ENCODE measurements at regions not wholly inside any gene's neighbourhood (a gene's known extent, or its start where the extent isn't known, plus 50 kb on each side); places are given as distances from the start of the nearest gene placed in this dataset.

DNA sequence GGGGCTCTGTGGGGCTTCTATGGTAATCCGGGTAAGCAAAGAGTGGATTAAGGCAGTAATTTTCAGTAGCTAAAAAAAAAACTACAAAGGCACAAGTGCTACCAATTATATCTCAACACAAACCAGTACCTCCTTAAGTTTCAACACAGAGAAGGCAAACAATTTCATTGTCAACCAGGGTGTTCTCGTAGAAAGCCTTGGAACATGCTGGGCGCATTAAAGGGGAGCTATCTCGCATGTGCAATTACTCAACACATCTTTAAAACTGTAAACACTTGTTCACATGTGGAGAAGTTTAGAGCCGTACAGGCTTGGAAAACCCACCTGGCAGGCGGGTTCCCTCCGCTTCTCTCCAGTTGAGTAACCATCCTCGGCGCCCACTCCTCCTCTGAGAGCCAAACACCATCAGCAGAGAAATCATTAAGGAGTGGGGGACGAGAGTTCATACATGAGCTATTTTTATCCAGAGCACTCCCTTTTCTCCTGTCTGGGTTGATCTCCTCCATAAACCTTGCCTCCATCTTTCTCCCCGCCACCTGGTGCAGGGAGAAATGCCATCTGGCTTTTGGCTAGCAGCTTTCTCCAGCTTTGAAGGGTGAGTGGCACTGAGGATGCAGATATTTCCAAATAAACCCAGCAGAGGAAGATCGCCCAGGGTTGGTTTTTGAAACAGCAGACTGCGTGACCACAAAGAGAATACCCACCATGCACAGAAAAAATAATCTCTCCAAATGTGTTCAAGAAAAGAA is 287.1 kb downstream of the WDR11 start:
- Histone ChIP-seq H3K27me3 (ENCODE audit: insufficient read depth) (no peaks in the 10 kb centered on the region), H3K36me3 (replicated peaks in 1 of 2; ENCODE audit: control insufficient read depth in 1 of 2, insufficient read depth in 2 of 2, low read length in 1 of 2) (no peaks in the 10 kb centered on the region), H3K9me3 (no peaks in the 10 kb centered on the region; the same call in 1 of the 2 replicates), H3K79me2 (ENCODE audit: insufficient read depth) (no peaks in the 10 kb centered on the region), H3K27ac (ENCODE audit: low read depth in 2 of 2, low read length in 1 of 2) (no peak overlapping the region), H3K4me2 (no peak overlapping the region), H3F3A (replicated peaks; ENCODE audit: insufficient read depth) (no peaks in the 10 kb centered on the region), H3K4me3 (ENCODE audit: low read depth in 2 of 2, low read length in 1 of 2) (no peak overlapping the region), H3K9me2 (no peaks in the 10 kb centered on the region), H3K4me1 (ENCODE audit: control insufficient read depth in 1 of 2, insufficient read depth in 2 of 2, low read depth in 1 of 2, low read length in 1 of 2) (no peaks in the 10 kb centered on the region), H3K9ac (no peak overlapping the region), H2AFZ (ENCODE audit: low read depth) (no peak overlapping the region), H4K20me1 (ENCODE audit: insufficient read depth) (no peaks in the 10 kb centered on the region)
- 29% methylated on average over 13 of the region's 13 CpGs for WGBS (ENCODE audit: low lambda C conversion rate)
- no peak for DNase-seq
- CTCF ChIA-PET, result interaction anchor here (1.6 kb wide), 1 partner anchor 686 kb away, joined by 3 read pairs; no protein-coding TSS in a partner anchor
- no peak for TF ChIP-seq RFX5 (IDR thresholded peaks at IDR 0.05; ENCODE audit: low read length)
- no peak for TF ChIP-seq GATA2 (CRISPR knock-in tag; IDR thresholded peaks at IDR 0.05)
- TF ChIP-seq, protein P1, sequence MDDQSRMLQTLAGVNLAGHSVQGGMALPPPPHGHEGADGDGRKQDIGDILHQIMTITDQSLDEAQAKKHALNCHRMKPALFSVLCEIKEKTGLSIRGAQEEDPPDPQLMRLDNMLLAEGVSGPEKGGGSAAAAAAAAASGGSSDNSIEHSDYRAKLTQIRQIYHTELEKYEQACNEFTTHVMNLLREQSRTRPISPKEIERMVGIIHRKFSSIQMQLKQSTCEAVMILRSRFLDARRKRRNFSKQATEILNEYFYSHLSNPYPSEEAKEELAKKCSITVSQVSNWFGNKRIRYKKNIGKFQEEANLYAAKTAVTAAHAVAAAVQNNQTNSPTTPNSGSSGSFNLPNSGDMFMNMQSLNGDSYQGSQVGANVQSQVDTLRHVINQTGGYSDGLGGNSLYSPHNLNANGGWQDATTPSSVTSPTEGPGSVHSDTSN (IDR thresholded peaks at IDR 0.05), result no peak
- no peak for TF ChIP-seq RCOR1 (IDR thresholded peaks at IDR 0.05; ENCODE audit: low read length)
- no peak for TF ChIP-seq NFIC (IDR thresholded peaks at IDR 0.05; ENCODE audit: borderline replicate concordance)
- TF ChIP-seq MEF2A (IDR thresholded peaks at IDR 0.05; ENCODE audit: borderline replicate concordance, low read depth), result no peak
- no peak for TF ChIP-seq FOXM1 (IDR thresholded peaks at IDR 0.05; ENCODE audit: low read depth)
- TF ChIP-seq, protein P2, sequence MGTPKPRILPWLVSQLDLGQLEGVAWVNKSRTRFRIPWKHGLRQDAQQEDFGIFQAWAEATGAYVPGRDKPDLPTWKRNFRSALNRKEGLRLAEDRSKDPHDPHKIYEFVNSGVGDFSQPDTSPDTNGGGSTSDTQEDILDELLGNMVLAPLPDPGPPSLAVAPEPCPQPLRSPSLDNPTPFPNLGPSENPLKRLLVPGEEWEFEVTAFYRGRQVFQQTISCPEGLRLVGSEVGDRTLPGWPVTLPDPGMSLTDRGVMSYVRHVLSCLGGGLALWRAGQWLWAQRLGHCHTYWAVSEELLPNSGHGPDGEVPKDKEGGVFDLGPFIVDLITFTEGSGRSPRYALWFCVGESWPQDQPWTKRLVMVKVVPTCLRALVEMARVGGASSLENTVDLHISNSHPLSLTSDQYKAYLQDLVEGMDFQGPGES (IDR thresholded peaks at IDR 0.05; ENCODE audit: low read depth, low read length), result no peak
- no peak for TF ChIP-seq NRF1 (IDR thresholded peaks at IDR 0.05; ENCODE audit: low read depth, low read length)
- no peak for TF ChIP-seq EP300 (IDR thresholded peaks at IDR 0.05; ENCODE audit: borderline replicate concordance in 1 of 2, low read depth in 1 of 2, low read length in 1 of 2)
- no peak for TF ChIP-seq GABPA (IDR thresholded peaks at IDR 0.05; ENCODE audit: low read depth)
- TF ChIP-seq, protein P3, sequence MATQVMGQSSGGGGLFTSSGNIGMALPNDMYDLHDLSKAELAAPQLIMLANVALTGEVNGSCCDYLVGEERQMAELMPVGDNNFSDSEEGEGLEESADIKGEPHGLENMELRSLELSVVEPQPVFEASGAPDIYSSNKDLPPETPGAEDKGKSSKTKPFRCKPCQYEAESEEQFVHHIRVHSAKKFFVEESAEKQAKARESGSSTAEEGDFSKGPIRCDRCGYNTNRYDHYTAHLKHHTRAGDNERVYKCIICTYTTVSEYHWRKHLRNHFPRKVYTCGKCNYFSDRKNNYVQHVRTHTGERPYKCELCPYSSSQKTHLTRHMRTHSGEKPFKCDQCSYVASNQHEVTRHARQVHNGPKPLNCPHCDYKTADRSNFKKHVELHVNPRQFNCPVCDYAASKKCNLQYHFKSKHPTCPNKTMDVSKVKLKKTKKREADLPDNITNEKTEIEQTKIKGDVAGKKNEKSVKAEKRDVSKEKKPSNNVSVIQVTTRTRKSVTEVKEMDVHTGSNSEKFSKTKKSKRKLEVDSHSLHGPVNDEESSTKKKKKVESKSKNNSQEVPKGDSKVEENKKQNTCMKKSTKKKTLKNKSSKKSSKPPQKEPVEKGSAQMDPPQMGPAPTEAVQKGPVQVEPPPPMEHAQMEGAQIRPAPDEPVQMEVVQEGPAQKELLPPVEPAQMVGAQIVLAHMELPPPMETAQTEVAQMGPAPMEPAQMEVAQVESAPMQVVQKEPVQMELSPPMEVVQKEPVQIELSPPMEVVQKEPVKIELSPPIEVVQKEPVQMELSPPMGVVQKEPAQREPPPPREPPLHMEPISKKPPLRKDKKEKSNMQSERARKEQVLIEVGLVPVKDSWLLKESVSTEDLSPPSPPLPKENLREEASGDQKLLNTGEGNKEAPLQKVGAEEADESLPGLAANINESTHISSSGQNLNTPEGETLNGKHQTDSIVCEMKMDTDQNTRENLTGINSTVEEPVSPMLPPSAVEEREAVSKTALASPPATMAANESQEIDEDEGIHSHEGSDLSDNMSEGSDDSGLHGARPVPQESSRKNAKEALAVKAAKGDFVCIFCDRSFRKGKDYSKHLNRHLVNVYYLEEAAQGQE (IDR thresholded peaks at IDR 0.05; ENCODE audit: low read depth, low read length), result no peak
- no peak for TF ChIP-seq POLR2AphosphoS5 (IDR thresholded peaks at IDR 0.05; ENCODE audit: low read depth, low read length)
- TF ChIP-seq, protein P4, sequence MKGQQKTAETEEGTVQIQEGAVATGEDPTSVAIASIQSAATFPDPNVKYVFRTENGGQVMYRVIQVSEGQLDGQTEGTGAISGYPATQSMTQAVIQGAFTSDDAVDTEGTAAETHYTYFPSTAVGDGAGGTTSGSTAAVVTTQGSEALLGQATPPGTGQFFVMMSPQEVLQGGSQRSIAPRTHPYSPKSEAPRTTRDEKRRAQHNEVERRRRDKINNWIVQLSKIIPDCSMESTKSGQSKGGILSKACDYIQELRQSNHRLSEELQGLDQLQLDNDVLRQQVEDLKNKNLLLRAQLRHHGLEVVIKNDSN (IDR thresholded peaks at IDR 0.05; ENCODE audit: borderline replicate concordance, low read depth), result no peak
- TF ChIP-seq RAD21 (IDR thresholded peaks at IDR 0.05; ENCODE audit: low read length), result no peak
- no peak for TF ChIP-seq FOXJ3 (CRISPR knock-in tag; IDR thresholded peaks at IDR 0.05)
- TF ChIP-seq, protein P5, sequence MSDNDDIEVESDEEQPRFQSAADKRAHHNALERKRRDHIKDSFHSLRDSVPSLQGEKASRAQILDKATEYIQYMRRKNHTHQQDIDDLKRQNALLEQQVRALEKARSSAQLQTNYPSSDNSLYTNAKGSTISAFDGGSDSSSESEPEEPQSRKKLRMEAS (IDR thresholded peaks at IDR 0.05; ENCODE audit: low read depth), result no peak
- POLR2A ChIA-PET, result no interaction called here

Data from SK-N-SH (cell line).